ENCODE measurements at regions not wholly inside any gene's neighbourhood (a gene's known extent, or its start where the extent isn't known, plus 50 kb on each side); places are given as distances from the start of the nearest gene placed in this dataset.

- TF ChIP-seq CTCF (IDR thresholded peaks at IDR 0.05; ENCODE audit: insufficient read depth, low read length, poor library complexity, severe bottlenecking) = no peak
- TF ChIP-seq EZH2phosphoT487 (conservative IDR thresholded peaks at IDR 0.05; ENCODE audit: low read length) = no peak
Observed at GRCh38 chr2:144096531-144096930, 423.4 kb downstream of the ZEB2 start.

All from SU-DHL-6 (cell line).